Colonic mucosa (tissue), 4 donors: ENCODE measurements at regions not wholly inside any gene's neighbourhood (a gene's known extent, or its start where the extent isn't known, plus 50 kb on each side); places are given as distances from the start of the nearest gene placed in this dataset.

ENCODE experiments used
- DNase-seq: peaks from one replicate; pipeline ENCODE4 v3.0.0-alpha.2; 2020
- H3K27ac ChIP-seq: fragments of 200-600 bp; one replicate; pipeline ENCODE4 v1.8.0; 2021
- H3K27me3 ChIP-seq: fragments of 200-600 bp; one replicate; pipeline ENCODE4 v1.8.0; 2021
- H3K36me3 ChIP-seq: fragments of 200-600 bp; one replicate; pipeline ENCODE4 v1.8.0; 2021
- H3K4me1 ChIP-seq: fragments of 200-600 bp; one replicate; pipeline ENCODE4 v1.8.0; 2021; ENCODE audit warnings: mild to moderate bottlenecking
- H3K4me3 ChIP-seq: fragments of 200-600 bp; one replicate; pipeline ENCODE4 v1.8.0; 2021
- H3K9ac ChIP-seq, 2 donors: one replicate each; pipeline ENCODE4 v1.7.0; 2013; ENCODE audit warnings: control low read depth in 2 of 2, low read depth in 2 of 2, low read length in 2 of 2
- H3K9me3 ChIP-seq: fragments of 200-600 bp; one replicate; pipeline ENCODE4 v1.8.0; 2021
- CTCF ChIP-seq: fragments of 200-600 bp; IDR thresholded peaks from one replicate; pipeline ENCODE4 v1.8.0; 2022; ENCODE audit warnings: antibody characterized with exemption, mild to moderate bottlenecking
- intact Hi-C: fragments of 100-400 bp; cut with DNase I; formaldehyde crosslinking; loops from one replicate; pipeline ENCODE4 v1.14.1; 2022
- donor health status: healthy.
- donor health status: DM: no; HTN: no; CAD: no.
- donor health status: DM: no; HTN: no; CAD: no.

- Histone ChIP-seq H3K9ac (no peak overlapping the region), H3K9me3 (no peaks in the 10 kb centered on the region), H3K4me3 (no peak overlapping the region), H3K36me3 (no peaks in the 10 kb centered on the region), H3K27me3 (no peaks in the 10 kb centered on the region), H3K27ac (no peak overlapping the region), H3K4me1 (no peaks in the 10 kb centered on the region)
- DNase-seq: no peak
- intact Hi-C loops: no loop called here
- no peak for TF ChIP-seq CTCF
These were observed 52.7 kb upstream of the WLS start for GRCh38 chr1:68285046-68285445.

- Histone ChIP-seq H3K27me3 (no peaks in the 10 kb centered on the region), H3K9me3 (no peaks in the 10 kb centered on the region), H3K27ac (no peak overlapping the region), H3K4me3 (no peak overlapping the region), H3K36me3 (no peaks in the 10 kb centered on the region), H3K4me1 (no peaks in the 10 kb centered on the region), H3K9ac (no peak overlapping the region)
- TF ChIP-seq CTCF: no peak
- DNase-seq: no peak
- intact Hi-C loops: no loop called here
These were observed 49.8 kb upstream of the WLS start for GRCh38 chr1:68281946-68282615.
